Lower lobe of right lung (tissue), 2 donors: ENCODE measurements at regions not wholly inside any gene's neighbourhood (a gene's known extent, or its start where the extent isn't known, plus 50 kb on each side); places are given as distances from the start of the nearest gene placed in this dataset.

Experiments
- ATAC-seq, 2 donors: fragments of 200-7000 bp; cut with Tn5 transposase; one replicate each; pipeline ENCODE4 v1.9.1; 2020 to 2022; ENCODE audit warnings: mild to moderate bottlenecking in 2 of 2, moderate library complexity in 2 of 2
- DNase-seq: peaks from one replicate; pipeline ENCODE4 v3.0.0-alpha.2; 2020
- H3K27ac ChIP-seq: fragments of 200-600 bp; one replicate; pipeline ENCODE4 v1.8.0; 2022
- H3K27me3 ChIP-seq: fragments of 200-600 bp; one replicate; pipeline ENCODE4 v1.8.0; 2022; ENCODE audit warnings: low read depth
- H3K36me3 ChIP-seq: fragments of 200-600 bp; one replicate; pipeline ENCODE4 v1.8.0; 2022; ENCODE audit warnings: mild to moderate bottlenecking
- H3K4me1 ChIP-seq: fragments of 200-600 bp; one replicate; pipeline ENCODE4 v1.8.0; 2022
- H3K4me3 ChIP-seq: fragments of 200-600 bp; one replicate; pipeline ENCODE4 v1.8.0; 2022; ENCODE audit warnings: mild to moderate bottlenecking
- H3K9me3 ChIP-seq: fragments of 200-600 bp; one replicate; pipeline ENCODE4 v1.8.0; 2022
- CTCF ChIP-seq: fragments of 200-600 bp; IDR thresholded peaks from one replicate; pipeline ENCODE4 v1.8.0; 2022; ENCODE audit warnings: antibody characterized with exemption, mild to moderate bottlenecking
- intact Hi-C: fragments of 100-400 bp; cut with DNase I; formaldehyde crosslinking; loops from one replicate; pipeline ENCODE4 v1.11.0; 2022
- donor health status: DM: no; HTN: yes; CAD: no; lungs with severe emphysema.

GRCh38 chr7:81410471-81411117 lies 359.3 kb downstream of the HGF start:
- intact Hi-C loops: no loop called here
- ATAC-seq: no peak

GRCh38 chr7:81408728-81409127 lies 361.1 kb downstream of the HGF start:
- ATAC-seq: no peak
- Histone ChIP-seq H3K4me3 (no peak overlapping the region), H3K36me3 (no peaks in the 10 kb centered on the region), H3K4me1 (no peaks in the 10 kb centered on the region), H3K9me3 (no peaks in the 10 kb centered on the region), H3K27ac (no peak overlapping the region), H3K27me3 (no peaks in the 10 kb centered on the region)
- DNase-seq: no peak
- TF ChIP-seq CTCF: no peak
- intact Hi-C loops: no loop called here

More at GRCh38 chr7:81410471-81411117, 359.3 kb downstream of the HGF start:
- Histone ChIP-seq H3K36me3 (no peaks in the 10 kb centered on the region), H3K4me3 (no peak overlapping the region), H3K9me3 (no peaks in the 10 kb centered on the region), H3K27ac (no peak overlapping the region), H3K27me3 (no peaks in the 10 kb centered on the region), H3K4me1 (no peaks in the 10 kb centered on the region)
- DNase-seq: no peak
- no peak for TF ChIP-seq CTCF

GRCh38 chr7:81407094-81407493 lies 362.8 kb downstream of the HGF start:
- intact Hi-C loops: no loop called here
- Histone ChIP-seq H3K9me3 (no peaks in the 10 kb centered on the region), H3K36me3 (no peaks in the 10 kb centered on the region), H3K27me3 (no peaks in the 10 kb centered on the region), H3K4me1 (no peaks in the 10 kb centered on the region), H3K27ac (no peak overlapping the region), H3K4me3 (no peak overlapping the region)
- no peak for ATAC-seq
- no peak for DNase-seq
- TF ChIP-seq CTCF: no peak

- no peaks in the 10 kb centered on the region for H3K4me1 ChIP-seq
Measured at GRCh38 chr7:81404669-81405068, 365.2 kb downstream of the HGF start.

GRCh38 chr7:81402227-81402626 lies 367.6 kb downstream of the HGF start:
- intact Hi-C loops: no loop called here

More at GRCh38 chr7:81404669-81405068, 365.2 kb downstream of the HGF start:
- Histone ChIP-seq H3K4me3 (no peak overlapping the region), H3K9me3 (no peaks in the 10 kb centered on the region), H3K27ac (no peak overlapping the region), H3K27me3 (no peaks in the 10 kb centered on the region), H3K36me3 (no peaks in the 10 kb centered on the region)
- TF ChIP-seq CTCF: no peak
- no peak for ATAC-seq
- intact Hi-C loops: no loop called here
- DNase-seq: no peak

More at GRCh38 chr7:81402227-81402626, 367.6 kb downstream of the HGF start:
- no peaks in the 10 kb centered on the region for H3K27me3 ChIP-seq
- ATAC-seq (no peak), DNase-seq (no peak)
- no peak overlapping the region for H3K4me3 ChIP-seq
- no peaks in the 10 kb centered on the region for H3K36me3 ChIP-seq
- no peak for TF ChIP-seq CTCF
- no peaks in the 10 kb centered on the region for H3K9me3 ChIP-seq
- no peaks in the 10 kb centered on the region for H3K4me1 ChIP-seq
- H3K27ac ChIP-seq: no peak overlapping the region
